Mesothelial cell of epicardium (in vitro differentiated cells): ENCODE measurements at regions not wholly inside any gene's neighbourhood (a gene's known extent, or its start where the extent isn't known, plus 50 kb on each side); places are given as distances from the start of the nearest gene placed in this dataset.

ENCODE experiments used
- DNase-seq, 2 experiments: peaks; one replicate each; pipeline ENCODE4 v3.0.0; 2021; ENCODE audit warnings: low spot score in 2 of 2; ENCODE audit not compliant: unreplicated experiment in 2 of 2
- H3K27ac Mint-ChIP-seq: 2 replicates; pipeline ENCODE4 v1.8.0; 2021; ENCODE audit warnings: mixed read lengths
- H3K27me3 Mint-ChIP-seq: 2 replicates; pipeline ENCODE4 v1.8.0; 2021; ENCODE audit warnings: low read depth, mixed read lengths
- H3K36me3 Mint-ChIP-seq: 2 replicates; pipeline ENCODE4 v1.8.0; 2021; ENCODE audit warnings: mixed read lengths
- H3K4me1 Mint-ChIP-seq: 2 replicates; pipeline ENCODE4 v1.8.0; 2021; ENCODE audit warnings: mixed read lengths
- H3K4me3 Mint-ChIP-seq: 2 replicates; pipeline ENCODE4 v1.8.0; 2021; ENCODE audit warnings: mild to moderate bottlenecking, moderate library complexity, mixed read lengths
- H3K9me3 Mint-ChIP-seq: 2 replicates; pipeline ENCODE4 v1.8.0; 2021; ENCODE audit warnings: mixed read lengths
- CTCF ChIP-seq: fragments of 200-600 bp; sonication (generic); IDR thresholded peaks from one replicate; pipeline ENCODE4 v1.5.0; 2021; ENCODE audit warnings: antibody characterized with exemption; ENCODE audit not compliant: unreplicated experiment

- H3K27ac Mint-ChIP-seq, result no peak overlapping the region
- peaks cover 58% of the 10 kb centered on the region for H3K27me3 Mint-ChIP-seq
- no peak for DNase-seq
- H3K36me3 Mint-ChIP-seq, result no peaks in the 10 kb centered on the region
- H3K4me3 Mint-ChIP-seq, result no peak overlapping the region
- no peak for TF ChIP-seq CTCF
- H3K4me1 Mint-ChIP-seq, result peaks cover 8% of the 10 kb centered on the region
- no peaks in the 10 kb centered on the region for H3K9me3 Mint-ChIP-seq
Observed at GRCh38 chr10:123492016-123492415, 174.1 kb upstream of the GPR26 start.

- Mint-ChIP-seq H3K4me1 (peaks cover 8% of the 10 kb centered on the region), H3K27me3 (peaks cover 56% of the 10 kb centered on the region), H3K4me3 (no peak overlapping the region), H3K27ac (no peak overlapping the region), H3K9me3 (no peaks in the 10 kb centered on the region), H3K36me3 (no peaks in the 10 kb centered on the region)
- DNase-seq, result no peak
- TF ChIP-seq CTCF, result no peak
Observed at GRCh38 chr10:123494301-123494808, 171.8 kb upstream of the GPR26 start.

GRCh38 chr10:123496375-123496774 is 169.8 kb upstream of the GPR26 start:
- no peak for TF ChIP-seq CTCF
- Mint-ChIP-seq H3K4me3 (no peak overlapping the region), H3K27me3 (peaks cover 74% of the 10 kb centered on the region), H3K27ac (no peak overlapping the region), H3K9me3 (no peaks in the 10 kb centered on the region), H3K4me1 (peaks cover 7% of the 10 kb centered on the region), H3K36me3 (no peaks in the 10 kb centered on the region)
- DNase-seq, result no peak

- H3K36me3 Mint-ChIP-seq, result no peaks in the 10 kb centered on the region
- no peak for DNase-seq
- peaks cover 76% of the 10 kb centered on the region for H3K27me3 Mint-ChIP-seq
- no peak for TF ChIP-seq CTCF
- no peaks in the 10 kb centered on the region for H3K9me3 Mint-ChIP-seq
- H3K4me3 Mint-ChIP-seq, result no peak overlapping the region
- peaks cover 3% of the 10 kb centered on the region for H3K4me1 Mint-ChIP-seq
- no peak overlapping the region for H3K27ac Mint-ChIP-seq
Observed at GRCh38 chr10:123496996-123497660, 169.0 kb upstream of the GPR26 start.

- peaks cover 71% of the 10 kb centered on the region for H3K27me3 Mint-ChIP-seq
- H3K4me1 Mint-ChIP-seq, result peaks cover 3% of the 10 kb centered on the region
- H3K4me3 Mint-ChIP-seq, result no peak overlapping the region
- TF ChIP-seq CTCF, result no peak
- DNase-seq, result no peak
- H3K27ac Mint-ChIP-seq, result no peak overlapping the region
- H3K36me3 Mint-ChIP-seq, result no peaks in the 10 kb centered on the region
- no peaks in the 10 kb centered on the region for H3K9me3 Mint-ChIP-seq
Observed at GRCh38 chr10:123500110-123500509, 166.0 kb upstream of the GPR26 start.
